CD4-positive, alpha-beta T cell treated with Interleukin-6 at 100 ng/mL for 8 hours (primary cell): ENCODE measurements at regions not wholly inside any gene's neighbourhood (a gene's known extent, or its start where the extent isn't known, plus 50 kb on each side); places are given as distances from the start of the nearest gene placed in this dataset.
"Not testable (repeated sequence)": the region's sequence is repeated elsewhere in the genome, so short reads cannot be mapped to it uniquely, and the experiment has no call there.

Source experiments
- DNase-seq: peaks from one replicate; pipeline ENCODE4 v3.0.0-alpha.2; 2020; ENCODE audit warnings: mixed read lengths, low spot score

DNA sequence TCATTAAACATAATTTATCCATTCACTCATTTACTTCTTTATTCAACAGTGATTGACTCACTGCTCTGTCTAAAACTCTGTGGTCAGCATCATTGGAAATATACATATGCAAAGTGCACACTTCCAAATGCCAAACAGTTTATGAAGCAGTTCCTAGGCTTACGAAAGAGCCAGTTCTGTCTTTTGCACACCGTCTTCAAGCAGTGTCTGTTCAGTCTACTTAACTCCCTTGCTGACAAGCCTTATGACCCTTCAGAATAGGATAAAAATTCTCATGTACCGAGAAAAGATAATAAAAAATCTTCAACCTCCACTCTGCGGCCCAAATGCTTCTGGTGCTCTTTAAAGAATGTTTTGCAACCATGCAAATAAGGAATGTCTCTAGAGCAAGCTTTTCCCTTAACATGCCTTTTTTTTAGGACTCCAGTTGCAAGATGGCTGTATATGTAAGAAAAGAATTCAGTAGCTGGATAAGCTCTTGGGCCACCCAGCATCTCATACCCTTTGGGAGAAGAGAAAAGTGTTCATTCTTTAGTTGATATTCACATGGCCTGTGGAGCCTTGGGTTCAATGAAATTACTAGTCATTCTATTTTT lies 1037.0 kb upstream of the SLIT2 start:
- no peak for DNase-seq

DNA sequence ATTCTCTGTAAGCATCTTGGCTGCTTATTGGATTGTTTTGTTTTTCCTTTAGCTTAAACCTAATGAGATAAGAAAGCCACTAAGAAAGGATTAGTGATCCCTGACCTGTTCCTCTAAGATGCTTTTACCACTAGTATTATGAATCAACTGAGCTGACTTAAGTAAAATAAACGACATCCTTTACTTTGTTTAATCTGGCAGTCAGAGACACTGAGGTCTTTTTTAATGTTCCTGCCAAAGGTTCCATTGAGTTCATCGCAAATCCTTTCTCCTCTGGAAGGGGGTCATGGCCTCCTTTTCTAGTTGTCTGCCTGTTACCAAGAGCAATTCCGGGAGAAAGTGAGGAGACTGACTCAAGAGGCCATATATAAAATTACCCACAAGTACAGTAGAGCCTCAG lies 1038.3 kb upstream of the SLIT2 start:
- DNase-seq: no peak

GRCh38 chr4:19205853-19206252 lies 1045.9 kb upstream of the SLIT2 start:
- DNase-seq: no peak

GRCh38 chr4:19197838-19198237 lies 1053.9 kb upstream of the SLIT2 start:
- not testable (repeated sequence) for DNase-seq

DNA sequence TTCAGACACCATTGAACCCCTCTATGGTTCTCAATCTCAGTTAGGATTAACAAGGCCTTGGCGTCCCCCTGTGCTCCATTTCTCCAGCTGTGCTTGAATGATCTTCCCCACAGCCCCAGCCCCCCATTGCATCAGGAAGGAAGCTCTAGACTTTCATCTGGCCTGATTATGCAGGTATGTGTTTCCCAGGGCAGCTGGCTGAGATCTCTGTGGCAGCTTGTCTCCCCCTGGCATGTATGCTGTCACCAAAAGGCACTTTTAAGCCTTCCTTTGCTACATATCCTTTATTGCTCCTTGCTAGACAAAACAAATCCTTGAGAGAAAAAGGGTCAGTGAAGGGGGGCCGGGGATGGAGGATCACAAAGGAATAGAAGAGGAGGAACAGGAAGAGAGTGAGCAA lies 1056.0 kb upstream of the SLIT2 start:
- no peak for DNase-seq

- no peak for DNase-seq
Observed at GRCh38 chr4:19194672-19195071, 1057.0 kb upstream of the SLIT2 start.

GRCh38 chr4:19193274-19193981 lies 1058.3 kb upstream of the SLIT2 start:
- DNase-seq: no peak

GRCh38 chr4:19191979-19192650 lies 1059.6 kb upstream of the SLIT2 start:
- no peak for DNase-seq

DNA sequence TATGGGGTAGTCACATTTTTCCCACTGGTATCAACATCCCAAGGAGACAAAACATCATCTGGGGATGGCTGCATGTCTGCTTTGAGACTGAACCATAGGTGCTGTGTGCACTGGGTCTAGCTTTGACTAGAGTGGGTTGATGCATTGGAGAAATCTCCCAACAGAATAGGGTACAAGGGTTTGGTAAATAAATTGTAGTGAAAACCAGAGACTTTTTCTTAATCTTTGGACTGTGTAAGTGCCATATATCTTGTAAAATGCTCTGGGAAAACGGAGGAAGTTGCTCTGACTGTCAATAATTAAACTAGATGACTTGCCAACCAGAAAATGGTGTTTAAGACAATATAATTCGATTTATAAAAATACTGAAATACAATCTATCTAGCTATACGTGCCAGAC lies 1064.0 kb upstream of the SLIT2 start:
- no peak for DNase-seq

- no peak for DNase-seq
Observed at GRCh38 chr4:19187096-19187495, 1064.6 kb upstream of the SLIT2 start.

GRCh38 chr4:19181631-19182030 lies 1070.1 kb upstream of the SLIT2 start:
- DNase-seq: not testable (repeated sequence)

DNA sequence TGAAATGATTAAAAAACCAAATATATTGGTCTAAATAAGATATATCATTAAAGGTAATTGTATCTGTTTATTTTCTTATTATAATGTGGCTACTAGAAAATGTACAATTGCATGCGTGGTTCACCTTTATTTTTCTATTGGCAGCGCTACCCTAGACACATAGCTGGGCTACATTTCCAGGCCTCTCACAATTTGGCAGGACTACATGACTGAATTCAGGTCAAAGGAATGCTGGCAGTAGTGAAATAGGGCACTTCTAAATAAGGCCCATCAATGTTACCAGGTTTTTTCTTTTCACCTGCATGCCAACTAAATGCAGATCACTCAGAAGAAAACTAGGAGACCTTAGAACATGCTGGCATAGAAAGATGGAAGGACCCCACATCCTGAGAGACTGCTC lies 1072.9 kb upstream of the SLIT2 start:
- DNase-seq: no peak

GRCh38 chr4:19177616-19178015 lies 1074.1 kb upstream of the SLIT2 start:
- DNase-seq: no peak

DNA sequence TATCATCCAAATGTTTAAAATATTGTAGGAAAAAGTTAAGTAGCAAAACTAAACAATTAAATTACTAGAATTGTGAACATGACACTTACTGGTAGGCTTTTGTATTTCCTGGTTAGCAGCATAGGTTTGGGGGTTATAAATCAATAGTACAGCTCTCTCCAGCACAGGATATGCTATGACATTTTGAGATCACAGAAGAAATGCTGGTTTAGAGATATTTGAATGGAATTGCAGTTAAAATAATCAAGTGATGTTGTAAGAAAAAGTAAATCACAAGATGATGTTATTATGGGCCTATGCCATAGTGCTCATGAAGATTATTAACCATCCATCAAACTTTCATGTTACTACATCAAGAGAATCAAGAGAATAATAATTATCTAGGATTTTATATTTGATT lies 1079.9 kb upstream of the SLIT2 start:
- no peak for DNase-seq

DNA sequence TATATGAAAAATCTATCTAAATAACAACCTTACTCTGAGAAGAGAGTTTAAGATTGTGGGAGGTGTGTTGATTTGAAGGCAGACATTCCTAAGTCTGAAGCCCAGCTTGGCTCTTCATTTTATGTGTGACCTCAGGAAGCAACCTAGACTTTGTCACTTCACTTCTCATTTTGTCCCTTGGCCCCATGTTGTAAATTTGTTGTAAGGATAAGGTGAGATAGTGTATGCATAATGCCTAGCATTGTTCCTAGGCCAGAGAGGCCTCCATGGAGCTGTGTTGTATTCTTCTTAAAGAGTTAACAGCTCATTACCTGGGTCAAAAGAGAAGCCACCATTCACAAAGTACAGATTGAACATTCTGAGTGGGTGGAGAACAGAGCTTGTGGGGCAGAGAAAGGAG lies 1084.4 kb upstream of the SLIT2 start:
- DNase-seq: no peak

GRCh38 chr4:19164334-19164733 lies 1087.4 kb upstream of the SLIT2 start:
- no peak for DNase-seq

DNA sequence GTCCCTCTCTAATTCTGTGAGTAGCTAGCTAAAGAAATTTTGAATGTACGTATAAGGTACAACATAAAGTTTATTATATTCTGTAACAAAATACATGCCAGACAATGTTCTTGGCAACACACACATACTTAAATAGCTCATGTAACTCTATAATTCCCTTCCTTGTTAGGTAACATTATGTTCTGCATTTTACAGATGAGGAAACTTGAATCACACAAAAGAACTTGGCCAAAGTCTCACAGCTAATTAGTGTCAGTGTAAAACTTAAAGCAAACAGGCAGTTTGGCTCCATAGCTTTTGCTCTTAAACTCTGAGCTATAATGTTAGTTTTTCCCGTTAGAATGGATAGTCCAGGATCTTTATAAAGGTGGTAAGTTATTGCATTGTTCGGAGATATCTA lies 1091.8 kb upstream of the SLIT2 start:
- DNase-seq: no peak

- DNase-seq: no peak
Observed at GRCh38 chr4:19158107-19158809, 1093.4 kb upstream of the SLIT2 start.

DNA sequence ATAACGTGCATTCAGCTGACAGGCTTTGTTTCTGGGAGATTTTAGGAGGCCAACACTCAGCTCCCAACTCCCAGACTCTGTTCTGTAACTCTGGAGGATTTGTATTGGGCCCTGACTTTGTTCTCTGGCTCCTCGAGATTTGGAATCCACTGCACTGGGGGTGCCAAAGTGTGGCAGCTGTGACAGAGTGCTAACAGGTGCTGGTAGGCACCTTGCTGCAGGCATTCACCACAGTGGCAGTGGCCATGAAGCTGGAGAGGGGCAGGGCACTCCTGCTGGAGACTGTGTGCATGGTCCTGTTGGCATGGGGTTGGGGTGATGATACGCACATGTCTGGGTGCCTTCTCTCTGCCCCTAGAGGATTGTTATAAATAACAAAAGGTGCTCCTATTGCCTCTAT lies 1094.9 kb upstream of the SLIT2 start:
- DNase-seq: no peak

DNA sequence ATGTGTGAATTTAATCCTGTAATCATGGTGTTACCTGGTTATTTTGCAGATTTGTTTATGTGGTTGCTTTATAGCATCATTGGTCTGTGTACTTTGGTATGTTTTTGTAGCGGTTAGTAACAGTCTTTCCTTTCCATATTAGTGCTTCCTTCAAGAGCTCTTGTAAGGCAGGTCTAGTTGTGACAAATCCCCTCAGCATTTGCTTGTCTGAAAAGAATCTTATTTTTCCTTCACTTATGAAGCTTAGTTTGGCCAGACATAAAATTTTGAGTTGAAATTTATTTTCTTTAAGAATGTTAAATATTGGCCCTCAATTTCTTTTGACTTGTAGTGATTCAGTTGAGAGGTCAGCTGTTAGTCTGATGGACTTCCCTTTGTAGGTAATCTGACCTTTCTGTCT lies 1096.1 kb upstream of the SLIT2 start:
- DNase-seq: no peak

- not testable (repeated sequence) for DNase-seq
Observed at GRCh38 chr4:19154267-19154666, 1097.4 kb upstream of the SLIT2 start.

- DNase-seq: no peak
Observed at GRCh38 chr4:19152264-19152663, 1099.4 kb upstream of the SLIT2 start.

- no peak for DNase-seq
Observed at GRCh38 chr4:19151684-19152083, 1100.0 kb upstream of the SLIT2 start.
